ENCODE measurements at regions not wholly inside any gene's neighbourhood (a gene's known extent, or its start where the extent isn't known, plus 50 kb on each side); places are given as distances from the start of the nearest gene placed in this dataset.

GRCh38 chr2:51812138-51812866, 780.4 kb upstream of the NRXN1 start:
- no peak overlapping the region for H3K4me3 Mint-ChIP-seq (ENCODE audit: unreplicated experiment)
- H3K9me3 Mint-ChIP-seq (ENCODE audit: unreplicated experiment): no peaks in the 10 kb centered on the region

GRCh38 chr2:51810197-51810596, 778.3 kb upstream of the NRXN1 start:
- H3K4me3 Mint-ChIP-seq (ENCODE audit: unreplicated experiment): no peak overlapping the region
- H3K27ac Mint-ChIP-seq (ENCODE audit: unreplicated experiment): no peak overlapping the region
- H3K4me1 Mint-ChIP-seq (ENCODE audit: unreplicated experiment): peaks cover 17% of the 10 kb centered on the region
- no peaks in the 10 kb centered on the region for H3K27me3 Mint-ChIP-seq (ENCODE audit: unreplicated experiment)
- H3K36me3 Mint-ChIP-seq (ENCODE audit: unreplicated experiment): no peaks in the 10 kb centered on the region
- peaks cover 7% of the 10 kb centered on the region for H3K9me3 Mint-ChIP-seq (ENCODE audit: unreplicated experiment)
- TF ChIP-seq CTCF (IDR thresholded peaks at IDR 0.05): no peak
- DNase-seq (ENCODE audit: extremely low spot score, unreplicated experiment): no peak

More at GRCh38 chr2:51812138-51812866, 780.4 kb upstream of the NRXN1 start:
- no peaks in the 10 kb centered on the region for H3K36me3 Mint-ChIP-seq (ENCODE audit: unreplicated experiment)
- peaks cover 17% of the 10 kb centered on the region for H3K4me1 Mint-ChIP-seq (ENCODE audit: unreplicated experiment)
- no peak overlapping the region for H3K27ac Mint-ChIP-seq (ENCODE audit: unreplicated experiment)
- H3K27me3 Mint-ChIP-seq (ENCODE audit: unreplicated experiment): no peaks in the 10 kb centered on the region
- TF ChIP-seq CTCF (IDR thresholded peaks at IDR 0.05): no peak
- DNase-seq (ENCODE audit: extremely low spot score, unreplicated experiment): no peak

GRCh38 chr2:51807229-51807628, 775.3 kb upstream of the NRXN1 start:
- TF ChIP-seq CTCF (IDR thresholded peaks at IDR 0.05): no peak
- Mint-ChIP-seq H3K9me3 (ENCODE audit: unreplicated experiment) (peaks cover 7% of the 10 kb centered on the region), H3K27ac (ENCODE audit: unreplicated experiment) (no peak overlapping the region), H3K36me3 (ENCODE audit: unreplicated experiment) (no peaks in the 10 kb centered on the region), H3K27me3 (ENCODE audit: unreplicated experiment) (no peaks in the 10 kb centered on the region), H3K4me1 (ENCODE audit: unreplicated experiment) (peaks cover 5% of the 10 kb centered on the region), H3K4me3 (ENCODE audit: unreplicated experiment) (no peak overlapping the region)
- DNase-seq (ENCODE audit: extremely low spot score, unreplicated experiment): no peak

- Mint-ChIP-seq H3K4me1 (ENCODE audit: unreplicated experiment) (peaks cover 10% of the 10 kb centered on the region), H3K27ac (ENCODE audit: unreplicated experiment) (peak overlapping the region; percentile 5), H3K9me3 (ENCODE audit: unreplicated experiment) (peaks cover 22% of the 10 kb centered on the region), H3K36me3 (ENCODE audit: unreplicated experiment) (no peaks in the 10 kb centered on the region), H3K27me3 (ENCODE audit: unreplicated experiment) (no peaks in the 10 kb centered on the region), H3K4me3 (ENCODE audit: unreplicated experiment) (no peak overlapping the region)
- TF ChIP-seq CTCF (IDR thresholded peaks at IDR 0.05): no peak
- DNase-seq (ENCODE audit: extremely low spot score, unreplicated experiment): no peak
These were observed 763.4 kb upstream of the NRXN1 start for GRCh38 chr2:51795248-51795888.

- no peak overlapping the region for H3K27ac Mint-ChIP-seq (ENCODE audit: unreplicated experiment)
- H3K4me3 Mint-ChIP-seq (ENCODE audit: unreplicated experiment): no peak overlapping the region
- no peak for TF ChIP-seq CTCF (IDR thresholded peaks at IDR 0.05)
- H3K4me1 Mint-ChIP-seq (ENCODE audit: unreplicated experiment): peaks cover 10% of the 10 kb centered on the region
- H3K36me3 Mint-ChIP-seq (ENCODE audit: unreplicated experiment): no peaks in the 10 kb centered on the region
- no peaks in the 10 kb centered on the region for H3K27me3 Mint-ChIP-seq (ENCODE audit: unreplicated experiment)
- no peak for DNase-seq (ENCODE audit: extremely low spot score, unreplicated experiment)
- peaks cover 7% of the 10 kb centered on the region for H3K9me3 Mint-ChIP-seq (ENCODE audit: unreplicated experiment)
These were observed 759.6 kb upstream of the NRXN1 start for GRCh38 chr2:51791496-51791895.
